Body of pancreas (tissue), 4 donors: ENCODE measurements at regions not wholly inside any gene's neighbourhood (a gene's known extent, or its start where the extent isn't known, plus 50 kb on each side); places are given as distances from the start of the nearest gene placed in this dataset.

Source experiments
- ATAC-seq: fragments of 150-250 bp; one replicate; pipeline ENCODE4 v1.9.1; 2016
- DNase-seq, 4 donors: peaks; one replicate each; pipeline ENCODE4 v3.0.0-alpha.2; 2019
- H3K27ac ChIP-seq, 4 donors: fragments of 200-600 bp; sonication (generic); 1 replicate in 3 of 4; 2 replicates in 1 of 4; pipeline versions ENCODE4 v1.5.1 to v1.6.1; 2016 to 2019; ENCODE audit warnings: mild to moderate bottlenecking in 1 of 4, mixed read lengths in 1 of 4, moderate library complexity in 1 of 4
- H3K27me3 ChIP-seq, 2 donors: fragments of 200-600 bp; sonication (generic); one replicate each; pipeline ENCODE4 v1.6.0; 2016; ENCODE audit warnings: mild to moderate bottlenecking in 1 of 2
- H3K36me3 ChIP-seq, 2 donors: fragments of 200-600 bp; sonication (generic); replicated peaks in 1 of 2; 2 replicates each; pipeline ENCODE4 v1.5.1; 2016; ENCODE audit warnings: low read depth in 2 of 2; ENCODE audit not compliant: insufficient read depth in 1 of 2
- H3K4me1 ChIP-seq: fragments of 200-600 bp; sonication (generic); one replicate; pipeline ENCODE4 v1.6.0; 2016
- H3K4me3 ChIP-seq, 2 donors: fragments of 200-600 bp; sonication (generic); 1 replicate in 1 of 2; 2 replicates in 1 of 2; pipeline ENCODE4 v1.5.1; 2016 to 2019
- H3K9me3 ChIP-seq, 3 donors: fragments of 200-600 bp; sonication (generic); 1 replicate in 2 of 3; 2 replicates in 1 of 3; pipeline ENCODE4 v1.5.1; 2016
- CTCF ChIP-seq, 7 experiments: fragments of 450-650 bp in 4 of 7; fragments of 200-600 bp in 3 of 7; sonication (generic) in 3 of 7; IDR thresholded peaks; one replicate each; pipeline ENCODE4 v1.5.1; 2016 to 2019; ENCODE audit warnings: antibody characterized with exemption in 7 of 7
- POLR2A ChIP-seq, 3 donors: fragments of 450-650 bp; IDR thresholded peaks; one replicate each; pipeline ENCODE4 v1.6.1; 2016; ENCODE audit warnings: antibody characterized with exemption in 3 of 3, mild to moderate bottlenecking in 2 of 3
- WGBS, 2 donors: methylation state at CpG; one replicate each; pipeline ENCODE4 v1.1.5; 2017; 5-methylcytosine and 5-hydroxymethylcytosine counted together
- intact Hi-C: fragments of 100-400 bp; cut with DNase I; formaldehyde crosslinking; loops from one replicate; pipeline ENCODE4 v1.15.1; 2023

- intact Hi-C loops, result no loop called here
- DNase-seq (no peak), ATAC-seq (no peak)
- no peak overlapping the region for H3K4me3 ChIP-seq
- H3K27me3 ChIP-seq, result no peaks in the 10 kb centered on the region
- H3K4me1 ChIP-seq, result peaks cover 5% of the 10 kb centered on the region
- TF ChIP-seq POLR2A (IDR thresholded peaks at IDR 0.05) (no peak), CTCF (IDR thresholded peaks at IDR 0.05) (no peak)
- WGBS, 2 donors, result 43 to 65% methylated on average over 2 of the region's 2 CpGs
- H3K27ac ChIP-seq, result no peak overlapping the region
- no peaks in the 10 kb centered on the region for H3K36me3 ChIP-seq
- no peaks in the 10 kb centered on the region for H3K9me3 ChIP-seq
These were observed 877.7 kb upstream of the CITED2 start for GRCh38 chr6:140252099-140252498.

- no peak for DNase-seq
- Histone ChIP-seq H3K4me3 (no peak overlapping the region), H3K36me3 (no peaks in the 10 kb centered on the region), H3K27ac (no peak overlapping the region), H3K9me3 (no peaks in the 10 kb centered on the region), H3K4me1 (peaks cover 7% of the 10 kb centered on the region), H3K27me3 (no peaks in the 10 kb centered on the region)
- intact Hi-C loops, result no loop called here
- no peak for TF ChIP-seq CTCF (IDR thresholded peaks at IDR 0.05)
- no peak for TF ChIP-seq POLR2A (IDR thresholded peaks at IDR 0.05)
- peak; percentile 40 for ATAC-seq
- WGBS, 2 donors, result 53 to 59% methylated on average over 8 of the region's 8 CpGs
These were observed 871.0 kb upstream of the CITED2 start for GRCh38 chr6:140245296-140246040.

GRCh38 chr6:140237251-140237650 is 862.8 kb upstream of the CITED2 start:
- Histone ChIP-seq H3K9me3 (no peaks in the 10 kb centered on the region), H3K36me3 (no peaks in the 10 kb centered on the region), H3K4me3 (no peak overlapping the region), H3K27ac (no peak overlapping the region), H3K27me3 (no peaks in the 10 kb centered on the region), H3K4me1 (no peaks in the 10 kb centered on the region)
- DNase-seq, result no peak
- WGBS, 2 donors, result 75 to 77% methylated on average over 3 of the region's 3 CpGs
- TF ChIP-seq CTCF (IDR thresholded peaks at IDR 0.05), result no peak
- no peak for TF ChIP-seq POLR2A (IDR thresholded peaks at IDR 0.05)
- ATAC-seq, result no peak
- intact Hi-C loops, result no loop called here

GRCh38 chr6:140236732-140237131 is 862.3 kb upstream of the CITED2 start:
- no peak overlapping the region for H3K4me3 ChIP-seq
- TF ChIP-seq CTCF (IDR thresholded peaks at IDR 0.05), result no peak
- DNase-seq (no peak), ATAC-seq (no peak)
- H3K27me3 ChIP-seq, result no peaks in the 10 kb centered on the region
- intact Hi-C loops, result no loop called here
- no peaks in the 10 kb centered on the region for H3K36me3 ChIP-seq
- WGBS, 2 donors, result 65 to 83% methylated on average over 3 of the region's 3 CpGs
- H3K9me3 ChIP-seq, result no peaks in the 10 kb centered on the region
- H3K4me1 ChIP-seq, result no peaks in the 10 kb centered on the region
- H3K27ac ChIP-seq, result no peak overlapping the region

GRCh38 chr6:140230282-140230681 is 855.8 kb upstream of the CITED2 start:
- no peak for ATAC-seq
- H3K4me3 ChIP-seq, result no peak overlapping the region

More at GRCh38 chr6:140230282-140230681, 855.8 kb upstream of the CITED2 start:
- intact Hi-C loops, result no loop called here
- no peak for DNase-seq
- Histone ChIP-seq H3K9me3 (no peaks in the 10 kb centered on the region), H3K27me3 (no peaks in the 10 kb centered on the region), H3K4me1 (no peaks in the 10 kb centered on the region), H3K36me3 (no peaks in the 10 kb centered on the region), H3K27ac (no peak overlapping the region)
- 53 to 56% methylated on average over 2 of the region's 2 CpGs for WGBS, 2 donors
- TF ChIP-seq CTCF (IDR thresholded peaks at IDR 0.05) (no peak), POLR2A (IDR thresholded peaks at IDR 0.05) (no peak)
